Gastrocnemius medialis (tissue), 4 donors: ENCODE measurements at regions not wholly inside any gene's neighbourhood (a gene's known extent, or its start where the extent isn't known, plus 50 kb on each side); places are given as distances from the start of the nearest gene placed in this dataset.

Source experiments
- POLR2A ChIP-seq, 2 donors: fragments of 450-650 bp; IDR thresholded peaks; one replicate each; pipeline ENCODE4 v1.6.1; 2017; ENCODE audit warnings: antibody characterized with exemption in 2 of 2, mild to moderate bottlenecking in 2 of 2, moderate library complexity in 2 of 2
- TF ChIP-seq, protein P1 (sequence below), 5 experiments: fragments of 450-650 bp in 3 of 5; fragments of 200-600 bp in 2 of 5; sonication (generic) in 2 of 5; IDR thresholded peaks in 4 of 5; conservative IDR thresholded peaks in 1 of 5; 1 replicate in 4 of 5; 2 replicates in 1 of 5; pipeline ENCODE4 v1.5.1; 2016 to 2019; ENCODE audit warnings: antibody characterized with exemption in 5 of 5, mild to moderate bottlenecking in 3 of 5, moderate library complexity in 3 of 5

GRCh38 chr16:87200637-87201036 lies 116.6 kb downstream of the C16orf95 start:
- TF ChIP-seq POLR2A (IDR thresholded peaks at IDR 0.05), result no peak
- TF ChIP-seq, protein P1, sequence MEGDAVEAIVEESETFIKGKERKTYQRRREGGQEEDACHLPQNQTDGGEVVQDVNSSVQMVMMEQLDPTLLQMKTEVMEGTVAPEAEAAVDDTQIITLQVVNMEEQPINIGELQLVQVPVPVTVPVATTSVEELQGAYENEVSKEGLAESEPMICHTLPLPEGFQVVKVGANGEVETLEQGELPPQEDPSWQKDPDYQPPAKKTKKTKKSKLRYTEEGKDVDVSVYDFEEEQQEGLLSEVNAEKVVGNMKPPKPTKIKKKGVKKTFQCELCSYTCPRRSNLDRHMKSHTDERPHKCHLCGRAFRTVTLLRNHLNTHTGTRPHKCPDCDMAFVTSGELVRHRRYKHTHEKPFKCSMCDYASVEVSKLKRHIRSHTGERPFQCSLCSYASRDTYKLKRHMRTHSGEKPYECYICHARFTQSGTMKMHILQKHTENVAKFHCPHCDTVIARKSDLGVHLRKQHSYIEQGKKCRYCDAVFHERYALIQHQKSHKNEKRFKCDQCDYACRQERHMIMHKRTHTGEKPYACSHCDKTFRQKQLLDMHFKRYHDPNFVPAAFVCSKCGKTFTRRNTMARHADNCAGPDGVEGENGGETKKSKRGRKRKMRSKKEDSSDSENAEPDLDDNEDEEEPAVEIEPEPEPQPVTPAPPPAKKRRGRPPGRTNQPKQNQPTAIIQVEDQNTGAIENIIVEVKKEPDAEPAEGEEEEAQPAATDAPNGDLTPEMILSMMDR (IDR thresholded peaks at IDR 0.05 in 4 of 5, conservative IDR thresholded peaks at IDR 0.05 in 1 of 5), result no peak
